Suprapubic skin (tissue), 4 donors: ENCODE measurements at regions not wholly inside any gene's neighbourhood (a gene's known extent, or its start where the extent isn't known, plus 50 kb on each side); places are given as distances from the start of the nearest gene placed in this dataset.

Source experiments
- EP300 ChIP-seq: sonication (generic); formaldehyde crosslinking; IDR thresholded peaks from one replicate; pipeline ENCODE4 v1.6.1; 2017; ENCODE audit warnings: antibody characterized with exemption
- POLR2A ChIP-seq, 2 donors: fragments of 450-650 bp; IDR thresholded peaks; one replicate each; pipeline ENCODE4 v1.6.1; 2017; ENCODE audit warnings: antibody characterized with exemption in 2 of 2, mild to moderate bottlenecking in 2 of 2, moderate library complexity in 2 of 2
- POLR2AphosphoS5 ChIP-seq, 3 donors: sonication (generic); formaldehyde crosslinking; IDR thresholded peaks; one replicate each; pipeline ENCODE4 v1.6.1; 2017; ENCODE audit warnings: antibody characterized with exemption in 3 of 3
- TF ChIP-seq, protein P1 (sequence below), 2 donors: fragments of 200-600 bp in 1 of 2; fragments of 450-650 bp in 1 of 2; sonication (generic) in 1 of 2; IDR thresholded peaks; one replicate each; pipeline ENCODE4 v1.5.1; 2016 to 2019; ENCODE audit warnings: antibody characterized with exemption in 2 of 2, mild to moderate bottlenecking in 1 of 2, moderate library complexity in 1 of 2

GRCh38 chr12:115351514-115352077 lies 667.6 kb upstream of the TBX3 start:
- TF ChIP-seq, protein P1, sequence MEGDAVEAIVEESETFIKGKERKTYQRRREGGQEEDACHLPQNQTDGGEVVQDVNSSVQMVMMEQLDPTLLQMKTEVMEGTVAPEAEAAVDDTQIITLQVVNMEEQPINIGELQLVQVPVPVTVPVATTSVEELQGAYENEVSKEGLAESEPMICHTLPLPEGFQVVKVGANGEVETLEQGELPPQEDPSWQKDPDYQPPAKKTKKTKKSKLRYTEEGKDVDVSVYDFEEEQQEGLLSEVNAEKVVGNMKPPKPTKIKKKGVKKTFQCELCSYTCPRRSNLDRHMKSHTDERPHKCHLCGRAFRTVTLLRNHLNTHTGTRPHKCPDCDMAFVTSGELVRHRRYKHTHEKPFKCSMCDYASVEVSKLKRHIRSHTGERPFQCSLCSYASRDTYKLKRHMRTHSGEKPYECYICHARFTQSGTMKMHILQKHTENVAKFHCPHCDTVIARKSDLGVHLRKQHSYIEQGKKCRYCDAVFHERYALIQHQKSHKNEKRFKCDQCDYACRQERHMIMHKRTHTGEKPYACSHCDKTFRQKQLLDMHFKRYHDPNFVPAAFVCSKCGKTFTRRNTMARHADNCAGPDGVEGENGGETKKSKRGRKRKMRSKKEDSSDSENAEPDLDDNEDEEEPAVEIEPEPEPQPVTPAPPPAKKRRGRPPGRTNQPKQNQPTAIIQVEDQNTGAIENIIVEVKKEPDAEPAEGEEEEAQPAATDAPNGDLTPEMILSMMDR (IDR thresholded peaks at IDR 0.05) = no peak
- TF ChIP-seq POLR2A (IDR thresholded peaks at IDR 0.05) (no peak), EP300 (no peak), POLR2AphosphoS5 (IDR thresholded peaks at IDR 0.05) (peak in 2 of 3 donors; percentile 43 to 60)
